B cell (primary cell): ENCODE measurements at regions not wholly inside any gene's neighbourhood (a gene's known extent, or its start where the extent isn't known, plus 50 kb on each side); places are given as distances from the start of the nearest gene placed in this dataset.

Experiments
- ATAC-seq: fragments of 200-7000 bp; cut with Tn5 transposase; one replicate; pipeline ENCODE4 v1.10.0; 2021; ENCODE audit warnings: low read depth, mild to moderate bottlenecking, moderate number of reproducible peaks, moderate library complexity
- CTCF ChIA-PET: fragments of 350-600 bp; sonication (Branson Sonifier 250); formaldehyde crosslinking; loops from one replicate; lab custom pipeline; 2021; ENCODE audit warnings: antibody characterized with exemption, inconsistent platforms; lab: Charles Lee
- POLR2A ChIA-PET: fragments of 350-600 bp; sonication (Branson Sonifier 250); formaldehyde crosslinking; loops from one replicate; lab custom pipeline; 2021; ENCODE audit warnings: antibody characterized with exemption; lab: Charles Lee
- DNase-seq: peaks from one replicate; pipeline ENCODE4 v3.0.0; 2013
- H2AFZ ChIP-seq: 2 replicates; pipeline ENCODE4 v1.6.1; 2012; ENCODE audit warnings: mild to moderate bottlenecking, low read depth, low read length; ENCODE audit not compliant: insufficient read depth, poor library complexity, severe bottlenecking
- H3K27ac ChIP-seq, 2 donors: 1 replicate in 1 of 2; 2 replicates in 1 of 2; pipeline ENCODE4 v1.5.1; 2012 to 2013; ENCODE audit warnings: low read length in 2 of 2, mild to moderate bottlenecking in 2 of 2, moderate library complexity in 1 of 2
- H3K27me3 ChIP-seq, 4 experiments: fragments of 200-600 bp in 1 of 4; sonication (generic) in 1 of 4; replicated peaks in 1 of 4; 1 replicate in 2 of 4; 2 replicates in 2 of 4; pipeline versions ENCODE4 v1.6.1 to v1.7.0; 2013 to 2016; ENCODE audit warnings: low read length in 3 of 4, mild to moderate bottlenecking in 2 of 4, mixed read lengths in 1 of 4, moderate library complexity in 1 of 4; ENCODE audit not compliant: insufficient read depth in 4 of 4, control insufficient read depth in 3 of 4; ENCODE audit errors: control extremely low read depth in 1 of 4
- H3K36me3 ChIP-seq, 2 experiments: replicated peaks in 1 of 2; 1 replicate in 1 of 2; 2 replicates in 1 of 2; pipeline versions ENCODE4 v1.6.1 to v1.7.1; 2013; ENCODE audit warnings: low read length in 1 of 2; ENCODE audit not compliant: insufficient read depth in 2 of 2, control insufficient read depth in 1 of 2; ENCODE audit errors: control extremely low read depth in 1 of 2, extremely low read depth in 1 of 2
- H3K4me1 ChIP-seq, 2 donors: fragments of 200-600 bp in 1 of 2; sonication (generic) in 1 of 2; 1 replicate in 1 of 2; 2 replicates in 1 of 2; pipeline versions ENCODE4 v1.5.1 to v1.6.1; 2013 to 2017; ENCODE audit warnings: low read length in 2 of 2; ENCODE audit not compliant: control insufficient read depth in 2 of 2, insufficient read depth in 2 of 2
- H3K4me2 ChIP-seq: replicated peaks from 2 replicates; pipeline ENCODE3; 2012; ENCODE audit warnings: mild to moderate bottlenecking, low read depth, low read length; ENCODE audit not compliant: poor library complexity, severe bottlenecking
- H3K4me3 ChIP-seq, 5 experiments: fragments of 200-600 bp in 1 of 5; sonication (generic) in 1 of 5; 1 replicate in 3 of 5; 2 replicates in 2 of 5; pipeline versions ENCODE4 v1.5.1 to v1.7.0; 2011 to 2016; ENCODE audit warnings: low read length in 4 of 5, mild to moderate bottlenecking in 4 of 5, low read depth in 2 of 5, control low read depth in 1 of 5, moderate library complexity in 1 of 5; ENCODE audit not compliant: insufficient read depth in 1 of 5; ENCODE audit errors: control extremely low read depth in 1 of 5, extremely low read depth in 1 of 5
- H3K79me2 ChIP-seq: fragments of 200-600 bp; sonication (generic); one replicate; pipeline ENCODE4 v1.6.0; 2016; ENCODE audit warnings: low read length; ENCODE audit not compliant: control insufficient read depth, insufficient read depth
- H3K9ac ChIP-seq: fragments of 200-600 bp; sonication (generic); 2 replicates; pipeline ENCODE4 v1.6.1; 2017; ENCODE audit warnings: mild to moderate bottlenecking, low read length, moderate library complexity
- H3K9me3 ChIP-seq, 3 donors: one replicate each; pipeline versions ENCODE4 v1.6.1 to v1.7.1; 2013; ENCODE audit warnings: low read length in 2 of 3; ENCODE audit not compliant: control insufficient read depth in 2 of 3, insufficient read depth in 1 of 3; ENCODE audit errors: control extremely low read depth in 1 of 3
- H4K20me1 ChIP-seq: 2 replicates; pipeline ENCODE4 v1.6.0; 2012; ENCODE audit warnings: mild to moderate bottlenecking, low read length; ENCODE audit not compliant: insufficient read depth, control insufficient read depth, poor library complexity, severe bottlenecking
- H3K27ac Mint-ChIP-seq: one replicate; pipeline ENCODE4 v1.8.0; 2021; ENCODE audit warnings: mixed read lengths
- H3K27me3 Mint-ChIP-seq: one replicate; pipeline ENCODE4 v1.8.0; 2021; ENCODE audit warnings: mixed read lengths
- H3K4me1 Mint-ChIP-seq: one replicate; pipeline ENCODE4 v1.8.0; 2021; ENCODE audit warnings: mixed read lengths
- H3K4me3 Mint-ChIP-seq: one replicate; pipeline ENCODE4 v1.8.0; 2021; ENCODE audit warnings: mixed read lengths
- H3K9me3 Mint-ChIP-seq: one replicate; pipeline ENCODE4 v1.8.0; 2022; ENCODE audit warnings: mixed read lengths; ENCODE audit not compliant: insufficient read depth
- EZH2 ChIP-seq: IDR thresholded peaks from 2 replicates; pipeline ENCODE4 v1.6.1; 2012; ENCODE audit warnings: borderline replicate concordance, low read depth, mild to moderate bottlenecking, moderate library complexity, low read length; ENCODE audit not compliant: insufficient read depth, poor library complexity, severe bottlenecking
- WGBS: methylation state at CpG from one replicate; pipeline ENCODE4 v1.1.5; 2013; ENCODE audit warnings: missing lambda C conversion rate; ENCODE audit not compliant: insufficient coverage; 5-methylcytosine and 5-hydroxymethylcytosine counted together
- intact Hi-C: fragments of 100-400 bp; cut with micrococcal nuclease; formaldehyde crosslinking; loops from one replicate; pipeline ENCODE4 v1.10.0; 2022
- TF ChIP-seq, protein P1 (sequence below): fragments of 200-600 bp; IDR thresholded peaks from one replicate; pipeline ENCODE4 v1.8.0; 2022; ENCODE audit warnings: antibody characterized with exemption, mild to moderate bottlenecking

DNA sequence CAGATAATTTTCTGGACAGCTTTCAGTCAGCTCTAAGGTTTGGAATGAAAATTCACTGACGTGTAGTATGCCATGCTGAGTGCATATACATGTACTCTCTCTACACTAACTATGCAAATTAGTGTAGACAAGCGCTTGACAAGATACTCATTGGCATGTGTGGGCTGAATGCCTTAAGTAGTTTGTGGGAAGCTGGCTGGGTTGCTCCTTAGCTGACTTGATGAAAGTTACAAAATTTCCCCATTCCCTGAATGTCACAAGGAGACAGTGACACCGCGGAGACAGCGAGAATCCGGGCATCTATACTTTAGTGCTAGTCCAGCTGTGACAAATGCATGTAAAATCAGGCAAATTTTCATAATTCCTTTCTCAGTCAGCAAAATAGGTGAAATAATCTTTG lies 51.6 kb upstream of the C5orf46 start:
- Histone ChIP-seq H3K9me3 (no peaks in the 10 kb centered on the region), H3K4me2 (no peak overlapping the region), H3K36me3 (no peaks in the 10 kb centered on the region), H2AFZ (no peak overlapping the region), H3K27ac (no peak overlapping the region), H3K79me2 (no peaks in the 10 kb centered on the region), H3K4me3 (no peak overlapping the region), H4K20me1 (no peaks in the 10 kb centered on the region), H3K9ac (no peak overlapping the region), H3K4me1 (no peaks in the 10 kb centered on the region), H3K27me3 (no peaks in the 10 kb centered on the region)
- no peak for DNase-seq
- Mint-ChIP-seq H3K9me3 (no peaks in the 10 kb centered on the region), H3K4me3 (no peak overlapping the region), H3K27ac (no peak overlapping the region), H3K4me1 (no peaks in the 10 kb centered on the region), H3K27me3 (peaks cover 2% of the 10 kb centered on the region)
- ChIA-PET POLR2A (no interaction called here), CTCF (no interaction called here)
- ATAC-seq: no peak
- no peak for TF ChIP-seq EZH2
- TF ChIP-seq, protein P1, sequence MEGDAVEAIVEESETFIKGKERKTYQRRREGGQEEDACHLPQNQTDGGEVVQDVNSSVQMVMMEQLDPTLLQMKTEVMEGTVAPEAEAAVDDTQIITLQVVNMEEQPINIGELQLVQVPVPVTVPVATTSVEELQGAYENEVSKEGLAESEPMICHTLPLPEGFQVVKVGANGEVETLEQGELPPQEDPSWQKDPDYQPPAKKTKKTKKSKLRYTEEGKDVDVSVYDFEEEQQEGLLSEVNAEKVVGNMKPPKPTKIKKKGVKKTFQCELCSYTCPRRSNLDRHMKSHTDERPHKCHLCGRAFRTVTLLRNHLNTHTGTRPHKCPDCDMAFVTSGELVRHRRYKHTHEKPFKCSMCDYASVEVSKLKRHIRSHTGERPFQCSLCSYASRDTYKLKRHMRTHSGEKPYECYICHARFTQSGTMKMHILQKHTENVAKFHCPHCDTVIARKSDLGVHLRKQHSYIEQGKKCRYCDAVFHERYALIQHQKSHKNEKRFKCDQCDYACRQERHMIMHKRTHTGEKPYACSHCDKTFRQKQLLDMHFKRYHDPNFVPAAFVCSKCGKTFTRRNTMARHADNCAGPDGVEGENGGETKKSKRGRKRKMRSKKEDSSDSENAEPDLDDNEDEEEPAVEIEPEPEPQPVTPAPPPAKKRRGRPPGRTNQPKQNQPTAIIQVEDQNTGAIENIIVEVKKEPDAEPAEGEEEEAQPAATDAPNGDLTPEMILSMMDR: no peak
- 97% methylated on average over 4 of the region's 6 CpGs for WGBS
- intact Hi-C loops: loop anchor here (10.0 kb wide), 1 partner anchor 1157 kb away; no protein-coding TSS in a partner anchor

DNA sequence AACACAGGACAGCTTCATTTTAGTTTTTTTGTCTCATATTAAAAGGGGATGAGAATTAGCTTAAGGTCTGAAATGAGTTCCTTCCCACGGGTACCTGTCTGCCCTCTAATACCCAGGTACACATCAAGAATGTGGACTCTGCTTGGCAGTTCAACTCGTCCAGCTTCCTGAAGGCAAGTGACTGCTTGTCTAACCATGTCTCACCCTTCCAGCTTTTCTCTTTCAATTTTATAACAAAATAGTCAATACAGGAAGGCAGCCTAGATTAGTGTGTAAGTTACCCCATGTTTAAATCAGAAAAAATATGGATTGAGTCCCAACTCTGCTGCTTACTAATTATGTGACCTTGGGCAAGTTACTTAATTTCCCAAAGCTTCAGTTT lies 50.5 kb upstream of the C5orf46 start:
- no peak overlapping the region for H3K4me2 ChIP-seq
- Mint-ChIP-seq H3K4me1 (no peaks in the 10 kb centered on the region), H3K4me3 (no peak overlapping the region), H3K9me3 (no peaks in the 10 kb centered on the region), H3K27ac (no peak overlapping the region), H3K27me3 (peaks cover 2% of the 10 kb centered on the region)
- H3K27ac ChIP-seq: no peak overlapping the region
- H3K4me3 ChIP-seq: no peak overlapping the region
- no peaks in the 10 kb centered on the region for H3K79me2 ChIP-seq
- ChIA-PET POLR2A (no interaction called here), CTCF (interaction anchor here (1.1 kb wide), 1 partner anchor 774 kb away, joined by 3 read pairs; no protein-coding TSS in a partner anchor)
- no peaks in the 10 kb centered on the region for H3K4me1 ChIP-seq
- H2AFZ ChIP-seq: no peak overlapping the region
- no peaks in the 10 kb centered on the region for H4K20me1 ChIP-seq
- H3K27me3 ChIP-seq: no peaks in the 10 kb centered on the region
- no peaks in the 10 kb centered on the region for H3K9me3 ChIP-seq
- TF ChIP-seq EZH2: no peak
- TF ChIP-seq, protein P1: no peak
- H3K9ac ChIP-seq: no peak overlapping the region
- ATAC-seq (no peak), DNase-seq (no peak)
- WGBS: 60% methylated on average over 1 of the region's 2 CpGs
- intact Hi-C loops: loop anchor here (10.0 kb wide), 1 partner anchor 1158 kb away; no protein-coding TSS in a partner anchor
- H3K36me3 ChIP-seq: no peaks in the 10 kb centered on the region
